ENCODE measurements at regions not wholly inside any gene's neighbourhood (a gene's known extent, or its start where the extent isn't known, plus 50 kb on each side); places are given as distances from the start of the nearest gene placed in this dataset.

- TF ChIP-seq CTCF (IDR thresholded peaks at IDR 0.05) (no peak), POLR2A (IDR thresholded peaks at IDR 0.05) (no peak)
Measured at GRCh38 chr6:14321992-14322772, 204.6 kb downstream of the CD83 start.

Data from body of pancreas (tissue), 4 donors.